ENCODE measurements at regions not wholly inside any gene's neighbourhood (a gene's known extent, or its start where the extent isn't known, plus 50 kb on each side); places are given as distances from the start of the nearest gene placed in this dataset.

GRCh38 chr1:59142311-59143132 lies 154.4 kb upstream of the FGGY start:
- TF ChIP-seq CTCF (IDR thresholded peaks at IDR 0.05; ENCODE audit: extremely low read depth, low read depth, low read length): no peak
- Histone ChIP-seq H3K79me2 (ENCODE audit: insufficient read depth, low read length) (no peaks in the 10 kb centered on the region), H3K27ac (ENCODE audit: low read depth, low read length) (peak overlapping the region; percentile 70), H3K4me2 (ENCODE audit: insufficient read depth, low read length) (peak overlapping the region; percentile 56), H3K36me3 (ENCODE audit: insufficient read depth, low read length) (no peaks in the 10 kb centered on the region), H3K27me3 (ENCODE audit: insufficient read depth, low read length) (no peaks in the 10 kb centered on the region), H4K20me1 (ENCODE audit: insufficient read depth, low read length) (no peaks in the 10 kb centered on the region), H3K4me3 (ENCODE audit: insufficient read depth, low read length) (no peak overlapping the region), H2AFZ (ENCODE audit: low read length) (peak overlapping the region; percentile 8), H3K4me1 (ENCODE audit: insufficient read depth, low read length) (peaks cover 55% of the 10 kb centered on the region), H3K9me3 (ENCODE audit: low read depth, low read length) (no peaks in the 10 kb centered on the region)
- no peak for DNase-seq (ENCODE audit: insufficient read length, low spot score, missing footprints)

- no peaks in the 10 kb centered on the region for H3K36me3 ChIP-seq (ENCODE audit: insufficient read depth, low read length)
- no peaks in the 10 kb centered on the region for H3K27me3 ChIP-seq (ENCODE audit: insufficient read depth, low read length)
- H3K4me1 ChIP-seq (ENCODE audit: insufficient read depth, low read length): peaks cover 51% of the 10 kb centered on the region
- no peak overlapping the region for H3K4me3 ChIP-seq (ENCODE audit: insufficient read depth, low read length)
- peak; percentile 88 for DNase-seq (ENCODE audit: insufficient read length, low spot score, missing footprints)
- no peak for TF ChIP-seq CTCF (IDR thresholded peaks at IDR 0.05; ENCODE audit: extremely low read depth, low read depth, low read length)
- H3K4me2 ChIP-seq (ENCODE audit: insufficient read depth, low read length): peak overlapping the region; percentile 56
- no peaks in the 10 kb centered on the region for H3K79me2 ChIP-seq (ENCODE audit: insufficient read depth, low read length)
- peak overlapping the region; percentile 70 for H3K27ac ChIP-seq (ENCODE audit: low read depth, low read length)
- no peaks in the 10 kb centered on the region for H4K20me1 ChIP-seq (ENCODE audit: insufficient read depth, low read length)
- no peaks in the 10 kb centered on the region for H3K9me3 ChIP-seq (ENCODE audit: low read depth, low read length)
- H2AFZ ChIP-seq (ENCODE audit: low read length): no peak overlapping the region
These were observed 153.8 kb upstream of the FGGY start for GRCh38 chr1:59143133-59143487.

- no peak for TF ChIP-seq CTCF (IDR thresholded peaks at IDR 0.05; ENCODE audit: extremely low read depth, low read depth, low read length)
- Histone ChIP-seq H3K9me3 (ENCODE audit: low read depth, low read length) (no peaks in the 10 kb centered on the region), H2AFZ (ENCODE audit: low read length) (no peak overlapping the region), H3K79me2 (ENCODE audit: insufficient read depth, low read length) (no peaks in the 10 kb centered on the region), H3K4me1 (ENCODE audit: insufficient read depth, low read length) (peaks cover 50% of the 10 kb centered on the region), H3K27me3 (ENCODE audit: insufficient read depth, low read length) (no peaks in the 10 kb centered on the region), H4K20me1 (ENCODE audit: insufficient read depth, low read length) (no peaks in the 10 kb centered on the region), H3K4me3 (ENCODE audit: insufficient read depth, low read length) (no peak overlapping the region), H3K4me2 (ENCODE audit: insufficient read depth, low read length) (peak overlapping the region; percentile 56), H3K36me3 (ENCODE audit: insufficient read depth, low read length) (no peaks in the 10 kb centered on the region), H3K27ac (ENCODE audit: low read depth, low read length) (peak overlapping the region; percentile 70)
- DNase-seq (ENCODE audit: insufficient read length, low spot score, missing footprints): peak; percentile 50
These were observed 153.1 kb upstream of the FGGY start for GRCh38 chr1:59143811-59144210.

- Histone ChIP-seq H2AFZ (ENCODE audit: low read length) (no peak overlapping the region), H3K36me3 (ENCODE audit: insufficient read depth, low read length) (no peaks in the 10 kb centered on the region), H3K4me2 (ENCODE audit: insufficient read depth, low read length) (no peak overlapping the region), H3K4me1 (ENCODE audit: insufficient read depth, low read length) (peaks cover 44% of the 10 kb centered on the region), H3K9me3 (ENCODE audit: low read depth, low read length) (no peaks in the 10 kb centered on the region), H3K27me3 (ENCODE audit: insufficient read depth, low read length) (no peaks in the 10 kb centered on the region), H4K20me1 (ENCODE audit: insufficient read depth, low read length) (no peaks in the 10 kb centered on the region), H3K79me2 (ENCODE audit: insufficient read depth, low read length) (no peaks in the 10 kb centered on the region), H3K27ac (ENCODE audit: low read depth, low read length) (no peak overlapping the region), H3K4me3 (ENCODE audit: insufficient read depth, low read length) (no peak overlapping the region)
- DNase-seq (ENCODE audit: insufficient read length, low spot score, missing footprints): no peak
- TF ChIP-seq CTCF (IDR thresholded peaks at IDR 0.05; ENCODE audit: extremely low read depth, low read depth, low read length): no peak
These were observed 151.9 kb upstream of the FGGY start for GRCh38 chr1:59144959-59145358.

All from osteoblast (primary cell).